ENCODE measurements at regions not wholly inside any gene's neighbourhood (a gene's known extent, or its start where the extent isn't known, plus 50 kb on each side); places are given as distances from the start of the nearest gene placed in this dataset.

GRCh38 chr3:59152943-59153342 is 103.1 kb upstream of the CFAP20DC start:
- CTCF ChIA-PET, result no interaction called here
- Histone ChIP-seq H3K27ac (ENCODE audit: low read depth, low read length, poor library complexity, severe bottlenecking) (no peak overlapping the region), H3K36me3 (ENCODE audit: insufficient read depth, low read length, poor library complexity, severe bottlenecking) (no peaks in the 10 kb centered on the region), H3K27me3 (replicated peaks; ENCODE audit: insufficient read depth, low read depth, low read length, poor library complexity) (no peaks in the 10 kb centered on the region), H3K9me3 (ENCODE audit: low read depth, low read length, poor library complexity, severe bottlenecking) (no peaks in the 10 kb centered on the region), H3K4me1 (ENCODE audit: insufficient read depth, low read length, poor library complexity, severe bottlenecking) (no peaks in the 10 kb centered on the region), H3K4me3 (ENCODE audit: low read depth, low read length, poor library complexity, severe bottlenecking) (no peak overlapping the region)
- no TSS peak for BruUV-seq (replicated peaks)
- TF ChIP-seq CTCF (conservative IDR thresholded peaks at IDR 0.05; ENCODE audit: low read depth, low read length) (no peak), EZH2 (IDR thresholded peaks at IDR 0.05; ENCODE audit: borderline replicate concordance, low read depth, low read length, poor library complexity, severe bottlenecking) (no peak)
- POLR2A ChIA-PET (ENCODE audit: low non-redundant PET), result no interaction called here
- intact Hi-C loops (cut with micrococcal nuclease; ENCODE audit: unreplicated experiment), result no loop called here
- no peak for DNase-seq (ENCODE audit: low spot score)

- no TSS peak for BruUV-seq (replicated peaks)
- POLR2A ChIA-PET (ENCODE audit: low non-redundant PET), result interaction anchor here (0.6 kb wide), 1 partner anchor 101 kb away, joined by 4 read pairs; no protein-coding TSS in a partner anchor
- CTCF ChIA-PET, result no interaction called here
- no peak overlapping the region for H3K4me3 ChIP-seq (ENCODE audit: low read depth, low read length, poor library complexity, severe bottlenecking)
- TF ChIP-seq EZH2 (IDR thresholded peaks at IDR 0.05; ENCODE audit: borderline replicate concordance, low read depth, low read length, poor library complexity, severe bottlenecking), result no peak
- no peak for TF ChIP-seq CTCF (conservative IDR thresholded peaks at IDR 0.05; ENCODE audit: low read depth, low read length)
- no peaks in the 10 kb centered on the region for H3K9me3 ChIP-seq (ENCODE audit: low read depth, low read length, poor library complexity, severe bottlenecking)
- peak; percentile 16 for DNase-seq (ENCODE audit: low spot score)
- H3K27me3 ChIP-seq (replicated peaks; ENCODE audit: insufficient read depth, low read depth, low read length, poor library complexity), result no peaks in the 10 kb centered on the region
- H3K4me1 ChIP-seq (ENCODE audit: insufficient read depth, low read length, poor library complexity, severe bottlenecking), result no peaks in the 10 kb centered on the region
- H3K27ac ChIP-seq (ENCODE audit: low read depth, low read length, poor library complexity, severe bottlenecking), result no peak overlapping the region
- no peaks in the 10 kb centered on the region for H3K36me3 ChIP-seq (ENCODE audit: insufficient read depth, low read length, poor library complexity, severe bottlenecking)
- intact Hi-C loops (cut with micrococcal nuclease; ENCODE audit: unreplicated experiment), result no loop called here
Observed at GRCh38 chr3:59150039-59150438, 100.2 kb upstream of the CFAP20DC start.

- no TSS peak for BruUV-seq (replicated peaks)
- intact Hi-C loops (cut with micrococcal nuclease; ENCODE audit: unreplicated experiment), result no loop called here
- Histone ChIP-seq H3K9me3 (ENCODE audit: low read depth, low read length, poor library complexity, severe bottlenecking) (no peaks in the 10 kb centered on the region), H3K4me1 (ENCODE audit: insufficient read depth, low read length, poor library complexity, severe bottlenecking) (no peaks in the 10 kb centered on the region), H3K4me3 (ENCODE audit: low read depth, low read length, poor library complexity, severe bottlenecking) (no peak overlapping the region), H3K27ac (ENCODE audit: low read depth, low read length, poor library complexity, severe bottlenecking) (no peak overlapping the region), H3K36me3 (ENCODE audit: insufficient read depth, low read length, poor library complexity, severe bottlenecking) (no peaks in the 10 kb centered on the region), H3K27me3 (replicated peaks; ENCODE audit: insufficient read depth, low read depth, low read length, poor library complexity) (no peaks in the 10 kb centered on the region)
- CTCF ChIA-PET, result no interaction called here
- DNase-seq (ENCODE audit: low spot score), result no peak
- TF ChIP-seq EZH2 (IDR thresholded peaks at IDR 0.05; ENCODE audit: borderline replicate concordance, low read depth, low read length, poor library complexity, severe bottlenecking) (no peak), CTCF (conservative IDR thresholded peaks at IDR 0.05; ENCODE audit: low read depth, low read length) (no peak)
- POLR2A ChIA-PET (ENCODE audit: low non-redundant PET), result no interaction called here
Observed at GRCh38 chr3:59149166-59149565, 99.3 kb upstream of the CFAP20DC start.
